Globus pallidus (tissue), 1 donor: ENCODE measurements at regions not wholly inside any gene's neighbourhood (a gene's known extent, or its start where the extent isn't known, plus 50 kb on each side); places are given as distances from the start of the nearest gene placed in this dataset.

ENCODE experiments used
- DNase-seq: peaks from one replicate; pipeline ENCODE4 v3.0.0-alpha.2; 2015; ENCODE audit warnings: low spot score

GRCh38 chr9:13552606-13553215 lies 273.2 kb upstream of the MPDZ start:
- no peak for DNase-seq

DNA sequence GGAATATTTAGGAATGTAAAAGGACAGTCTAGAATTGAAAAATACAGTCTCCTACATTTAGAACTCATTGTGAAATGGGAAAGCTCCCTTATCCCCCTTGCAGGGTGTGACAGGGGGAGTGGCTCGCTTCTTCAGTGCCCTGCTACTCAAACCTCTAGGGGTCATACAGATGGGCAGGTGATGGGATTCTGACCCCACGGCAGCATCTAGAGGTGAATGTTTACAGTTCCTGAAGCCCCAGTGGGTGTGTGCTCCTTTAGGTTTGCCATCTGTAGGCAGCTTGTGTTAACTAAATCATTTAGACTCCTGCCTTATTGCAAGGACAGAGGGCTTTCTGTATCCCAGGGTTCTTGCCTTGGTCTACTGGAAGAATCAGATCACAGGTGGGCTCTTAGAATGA lies 271.0 kb upstream of the MPDZ start:
- DNase-seq = no peak

GRCh38 chr9:13548535-13548934 lies 269.0 kb upstream of the MPDZ start:
- no peak for DNase-seq

DNA sequence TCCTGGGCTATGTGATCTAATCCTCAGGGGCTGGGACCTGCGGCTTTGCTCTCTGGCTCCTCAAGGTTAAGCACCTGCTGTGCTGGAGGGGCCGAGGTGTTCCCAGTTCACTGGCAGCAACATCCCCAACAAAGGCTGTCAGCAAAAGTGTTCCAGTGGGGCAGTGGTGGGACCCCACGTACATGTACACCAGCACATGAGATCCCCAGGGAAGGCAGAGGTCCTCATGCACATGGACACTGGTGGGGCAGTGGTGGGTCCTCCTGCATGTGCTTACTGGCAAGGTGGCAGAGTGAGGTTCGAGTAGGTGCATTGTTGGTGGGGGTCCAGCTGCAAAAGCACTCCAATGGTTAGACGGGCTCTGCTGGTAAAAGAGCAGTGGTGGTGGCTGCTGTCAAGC lies 255.6 kb upstream of the MPDZ start:
- no peak for DNase-seq

GRCh38 chr9:13534006-13534405 lies 254.5 kb upstream of the MPDZ start:
- DNase-seq = no peak

DNA sequence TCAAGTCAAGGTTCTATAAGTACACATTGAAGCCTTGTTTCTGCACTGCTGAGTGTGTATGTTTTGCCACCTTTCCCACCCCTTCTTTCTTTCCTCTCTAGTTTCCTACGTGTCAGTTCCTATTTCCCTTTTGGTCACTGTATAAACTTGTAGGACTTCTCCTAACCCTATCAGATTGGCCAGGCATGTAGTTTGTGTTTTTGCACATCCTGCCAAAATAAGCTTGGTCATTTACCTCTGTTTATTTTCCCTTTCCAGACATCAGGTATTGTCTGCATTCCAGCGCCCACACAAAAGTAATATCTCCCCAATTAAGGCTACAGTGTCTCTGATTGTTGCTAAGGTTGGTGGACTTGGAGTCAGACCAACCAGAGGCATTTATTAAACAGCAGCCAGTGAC lies 252.9 kb upstream of the MPDZ start:
- no peak for DNase-seq

GRCh38 chr9:13529321-13530104 lies 250.0 kb upstream of the MPDZ start:
- no peak for DNase-seq

GRCh38 chr9:13524245-13524644 lies 244.8 kb upstream of the MPDZ start:
- no peak for DNase-seq

- no peak for DNase-seq
Observed at GRCh38 chr9:13520069-13520468, 240.6 kb upstream of the MPDZ start.

GRCh38 chr9:13513716-13514444 lies 234.4 kb upstream of the MPDZ start:
- DNase-seq = no peak

DNA sequence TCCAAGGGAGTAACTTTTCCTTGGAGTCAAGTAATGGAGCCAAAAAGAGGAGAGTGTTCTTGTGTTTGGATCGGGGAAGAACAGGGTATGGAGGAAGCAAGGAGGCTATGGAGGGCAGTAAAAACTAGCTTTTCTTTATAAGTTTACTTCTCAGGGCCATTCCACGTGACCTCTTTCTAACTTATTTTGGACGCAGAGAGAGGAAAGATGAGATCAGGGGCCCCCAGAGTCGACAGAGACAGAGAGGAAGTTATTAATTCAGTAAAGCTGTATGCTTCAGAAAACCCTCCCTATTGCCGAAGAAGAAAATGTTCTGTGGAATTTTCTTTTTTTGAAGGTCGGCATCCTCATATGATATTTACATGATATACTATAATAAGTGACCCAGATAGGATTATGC lies 233.8 kb upstream of the MPDZ start:
- no peak for DNase-seq

DNA sequence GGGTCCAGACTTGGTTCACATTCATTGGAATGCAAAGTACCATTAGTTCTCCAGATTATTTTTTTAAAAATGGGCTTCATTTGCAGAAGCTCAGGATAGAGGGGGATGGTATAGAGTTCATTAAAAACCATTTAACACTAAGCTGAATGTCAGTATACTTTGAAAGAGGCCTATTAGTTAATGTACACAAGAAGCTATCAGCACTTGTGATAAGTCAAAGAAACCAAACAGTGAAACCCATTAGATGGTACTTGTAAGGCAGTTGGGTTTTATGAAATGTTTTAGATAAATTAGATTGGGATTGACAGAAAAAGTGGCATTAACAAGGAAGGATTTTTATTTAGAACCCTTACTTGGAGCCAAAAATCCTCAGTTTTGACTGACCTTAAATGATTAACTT lies 229.2 kb upstream of the MPDZ start:
- DNase-seq = no peak

DNA sequence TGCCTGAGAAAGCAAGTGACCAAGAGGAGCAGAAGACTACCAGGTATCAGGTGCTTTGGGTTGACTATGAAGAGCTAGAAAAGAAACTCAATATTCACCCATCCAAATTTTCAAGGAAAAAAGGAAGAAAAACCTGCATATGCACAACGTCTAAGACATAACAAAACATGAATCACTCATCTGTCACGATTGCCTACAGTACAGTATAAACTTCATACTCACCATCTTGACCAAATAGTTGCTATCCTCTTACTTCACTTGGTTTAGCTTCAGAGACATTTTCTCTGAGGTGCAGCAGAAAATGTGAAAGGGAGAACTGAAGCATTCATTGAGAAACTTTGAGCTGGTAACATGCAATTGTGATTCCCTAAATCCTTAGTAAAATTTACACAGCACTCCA lies 228.6 kb upstream of the MPDZ start:
- DNase-seq = no peak

DNA sequence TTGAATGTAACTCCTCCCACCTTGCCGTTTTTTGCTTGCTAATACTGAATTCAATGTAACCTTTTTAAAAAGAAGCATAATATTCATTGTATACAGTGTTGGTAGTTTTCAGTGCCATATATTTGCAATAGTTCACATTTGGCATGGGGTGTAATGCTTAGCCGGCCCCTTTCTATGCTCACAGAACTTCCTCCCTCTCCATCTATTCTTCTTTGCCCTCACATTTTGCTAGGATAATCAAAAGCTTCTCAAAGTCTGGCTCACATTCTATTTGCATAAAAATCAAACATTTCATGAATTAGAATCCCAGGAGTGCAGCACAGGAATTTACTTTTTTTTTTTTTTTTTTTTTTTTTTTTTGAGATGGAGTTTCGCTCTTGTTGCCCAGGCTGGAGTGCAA lies 226.3 kb upstream of the MPDZ start:
- no peak for DNase-seq

GRCh38 chr9:13503599-13503998 lies 224.1 kb upstream of the MPDZ start:
- DNase-seq = no peak

DNA sequence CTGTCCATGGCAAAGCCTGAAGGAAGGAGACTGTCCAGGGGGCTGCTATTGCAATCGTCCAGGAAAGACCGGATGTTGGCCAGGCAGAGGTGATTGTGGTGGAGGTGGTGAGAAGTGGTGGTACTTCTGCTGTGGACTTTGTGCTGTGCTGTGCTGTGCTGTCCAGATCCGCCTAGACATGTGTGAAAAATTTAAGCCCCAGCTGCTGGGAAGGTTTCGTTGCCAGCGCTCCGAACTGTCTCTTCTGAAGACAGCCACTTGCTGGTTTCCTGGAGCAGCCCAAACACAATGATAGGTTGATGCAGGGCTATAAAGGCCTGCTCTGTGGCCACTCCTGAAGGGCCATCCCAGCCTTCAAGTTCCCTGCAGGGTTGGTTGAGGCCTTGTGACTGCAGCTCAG lies 223.0 kb upstream of the MPDZ start:
- no peak for DNase-seq

DNA sequence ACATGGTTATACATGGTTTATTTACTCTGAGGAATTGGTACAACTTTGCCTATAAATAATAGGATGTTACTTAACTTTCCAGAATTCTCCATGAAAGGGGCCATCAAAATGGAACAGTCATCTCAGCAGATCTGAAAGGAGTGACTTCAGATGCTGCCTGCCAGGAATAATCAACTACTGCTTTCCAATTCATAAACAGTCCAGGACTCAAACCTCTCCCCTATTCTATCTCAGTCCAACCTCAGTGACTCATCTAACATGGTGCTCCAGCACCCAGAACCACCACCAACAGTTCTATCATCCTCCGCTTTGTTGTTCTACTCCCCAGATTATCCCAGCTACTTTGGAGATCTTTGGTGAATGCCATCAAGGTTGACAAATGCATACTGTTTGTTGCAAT lies 221.5 kb upstream of the MPDZ start:
- DNase-seq = no peak

DNA sequence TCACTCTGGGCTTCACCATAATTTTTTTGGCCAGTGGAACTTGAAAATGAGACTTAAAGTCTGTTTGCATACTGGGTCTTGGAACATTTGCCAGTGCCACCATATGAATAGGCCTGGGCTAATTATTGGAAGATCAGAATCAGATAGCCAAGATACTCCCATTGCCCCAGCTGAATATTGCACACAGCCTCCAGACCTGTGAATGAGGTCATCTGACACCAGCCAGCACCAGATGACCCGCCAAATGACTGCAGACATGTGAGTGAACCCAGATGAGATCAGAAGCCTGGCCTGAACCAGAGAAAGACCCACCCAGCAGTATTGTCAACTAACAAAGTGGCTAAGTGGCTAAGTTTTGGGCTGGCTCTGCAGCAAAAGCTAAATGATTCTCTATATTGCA lies 220.5 kb upstream of the MPDZ start:
- DNase-seq = no peak

GRCh38 chr9:13493697-13494096 lies 214.2 kb upstream of the MPDZ start:
- DNase-seq = no peak

DNA sequence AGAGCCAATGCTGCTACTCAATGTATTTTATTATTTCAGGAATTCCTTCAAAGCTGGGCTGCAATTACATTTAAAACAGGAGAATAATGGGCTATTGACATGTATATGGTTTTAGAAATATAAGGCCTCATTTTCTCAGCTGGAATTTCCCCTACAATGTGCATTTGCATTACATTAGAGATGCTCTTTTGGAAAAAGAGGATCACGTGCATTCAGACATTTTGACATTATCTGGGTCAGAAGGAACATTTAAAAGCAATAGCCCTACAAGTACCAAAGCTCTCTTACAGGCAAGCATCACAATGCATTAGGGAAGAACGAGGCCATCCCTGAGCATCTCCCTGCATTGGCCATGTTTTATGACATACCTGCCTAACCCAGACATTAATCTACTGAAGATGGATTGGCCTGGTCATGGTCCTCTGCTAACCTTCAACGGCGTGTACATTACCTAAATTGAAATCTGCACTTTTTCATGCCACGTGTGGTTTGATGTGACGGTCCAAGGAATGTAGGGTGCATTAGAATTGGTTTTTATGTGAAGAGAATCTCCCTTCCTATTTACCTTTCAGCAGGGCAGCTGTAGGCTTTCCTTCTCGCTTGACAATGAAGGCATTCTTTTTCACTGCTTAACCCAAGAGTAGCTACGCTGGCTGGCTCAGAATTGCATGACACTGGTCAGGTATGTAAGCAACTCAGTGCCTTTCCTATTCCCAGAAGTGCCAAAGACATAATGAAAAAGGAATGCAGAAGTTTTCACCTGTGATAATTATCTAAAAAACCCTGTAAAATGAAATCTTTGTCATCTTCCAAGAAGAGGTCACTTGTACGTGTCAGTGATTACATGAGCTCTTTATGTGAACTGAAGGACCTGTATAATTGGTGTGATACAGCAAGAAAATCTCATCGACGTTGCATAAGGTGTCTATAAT lies 212.3 kb upstream of the MPDZ start:
- DNase-seq = no peak

- no peak for DNase-seq
Observed at GRCh38 chr9:13491138-13491492, 211.6 kb upstream of the MPDZ start.

- DNase-seq = no peak
Observed at GRCh38 chr9:13487936-13488335, 208.4 kb upstream of the MPDZ start.
